ENCODE measurements at regions not wholly inside any gene's neighbourhood (a gene's known extent, or its start where the extent isn't known, plus 50 kb on each side); places are given as distances from the start of the nearest gene placed in this dataset.

- no peak overlapping the region for H3K27ac ChIP-seq
- POLR2A ChIA-PET (ENCODE audit: low non-redundant PET), result interaction anchor here (0.6 kb wide), 1 partner anchor 13 kb away, joined by 3 read pairs; no protein-coding TSS in a partner anchor
- no peak for DNase-seq (ENCODE audit: low spot score)
- CTCF ChIA-PET, result no interaction called here
- TF ChIP-seq, protein P1, sequence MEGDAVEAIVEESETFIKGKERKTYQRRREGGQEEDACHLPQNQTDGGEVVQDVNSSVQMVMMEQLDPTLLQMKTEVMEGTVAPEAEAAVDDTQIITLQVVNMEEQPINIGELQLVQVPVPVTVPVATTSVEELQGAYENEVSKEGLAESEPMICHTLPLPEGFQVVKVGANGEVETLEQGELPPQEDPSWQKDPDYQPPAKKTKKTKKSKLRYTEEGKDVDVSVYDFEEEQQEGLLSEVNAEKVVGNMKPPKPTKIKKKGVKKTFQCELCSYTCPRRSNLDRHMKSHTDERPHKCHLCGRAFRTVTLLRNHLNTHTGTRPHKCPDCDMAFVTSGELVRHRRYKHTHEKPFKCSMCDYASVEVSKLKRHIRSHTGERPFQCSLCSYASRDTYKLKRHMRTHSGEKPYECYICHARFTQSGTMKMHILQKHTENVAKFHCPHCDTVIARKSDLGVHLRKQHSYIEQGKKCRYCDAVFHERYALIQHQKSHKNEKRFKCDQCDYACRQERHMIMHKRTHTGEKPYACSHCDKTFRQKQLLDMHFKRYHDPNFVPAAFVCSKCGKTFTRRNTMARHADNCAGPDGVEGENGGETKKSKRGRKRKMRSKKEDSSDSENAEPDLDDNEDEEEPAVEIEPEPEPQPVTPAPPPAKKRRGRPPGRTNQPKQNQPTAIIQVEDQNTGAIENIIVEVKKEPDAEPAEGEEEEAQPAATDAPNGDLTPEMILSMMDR (conservative IDR thresholded peaks at IDR 0.05; ENCODE audit: low read depth), result no peak
These were observed 253.5 kb upstream of the GATB start for GRCh38 chr4:152014280-152014679.

DNA sequence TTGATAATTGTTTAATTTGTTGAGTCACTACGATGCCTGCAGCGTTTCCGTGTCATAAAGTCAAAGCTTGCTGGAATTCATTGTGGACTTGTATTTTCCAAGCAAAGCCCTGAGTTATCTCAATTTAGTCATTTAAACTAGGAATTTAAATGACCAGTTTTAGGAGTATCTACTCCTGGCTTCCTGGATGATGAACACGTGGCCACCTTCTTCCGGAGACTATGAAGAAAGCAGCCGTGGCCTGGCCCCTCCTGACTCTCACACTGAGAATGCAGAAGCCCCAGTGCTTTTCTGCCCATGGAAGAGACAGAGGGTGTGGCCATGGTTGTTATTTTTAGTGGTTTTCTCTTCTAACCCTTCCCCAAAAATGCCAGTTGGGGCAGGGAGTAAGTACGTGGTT lies 250.7 kb upstream of the GATB start:
- CTCF ChIA-PET, result no interaction called here
- POLR2A ChIA-PET (ENCODE audit: low non-redundant PET), result no interaction called here
- DNase-seq (ENCODE audit: low spot score), result no peak
- H3K27ac ChIP-seq, result no peak overlapping the region
- TF ChIP-seq, protein P1 (conservative IDR thresholded peaks at IDR 0.05; ENCODE audit: low read depth), result no peak

DNA sequence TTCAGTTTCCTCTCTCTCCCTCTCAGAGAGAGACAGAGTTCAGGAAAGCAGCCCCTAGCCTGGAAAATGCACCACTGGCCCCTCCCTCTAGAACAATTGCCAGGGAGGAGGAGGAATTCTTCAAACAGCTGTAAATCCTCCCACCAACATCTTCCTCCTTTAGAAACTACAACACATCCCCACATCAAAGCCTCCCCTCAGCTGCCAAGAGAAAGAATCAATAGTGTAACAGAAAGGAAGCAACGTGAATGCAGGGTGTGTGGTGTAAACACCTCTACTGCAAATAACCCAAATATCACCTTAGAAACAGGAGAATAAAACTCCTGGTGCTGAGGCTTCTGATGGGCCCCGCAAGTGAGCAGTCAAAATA lies 249.9 kb upstream of the GATB start:
- ChIA-PET CTCF (no interaction called here), POLR2A (ENCODE audit: low non-redundant PET) (no interaction called here)
- H3K27ac ChIP-seq, result no peak overlapping the region
- no peak for DNase-seq (ENCODE audit: low spot score)
- TF ChIP-seq, protein P1 (conservative IDR thresholded peaks at IDR 0.05; ENCODE audit: low read depth), result no peak

GRCh38 chr4:152009983-152010709 lies 249.3 kb upstream of the GATB start:
- H3K27ac ChIP-seq, result no peak overlapping the region
- CTCF ChIA-PET, result no interaction called here

DNA sequence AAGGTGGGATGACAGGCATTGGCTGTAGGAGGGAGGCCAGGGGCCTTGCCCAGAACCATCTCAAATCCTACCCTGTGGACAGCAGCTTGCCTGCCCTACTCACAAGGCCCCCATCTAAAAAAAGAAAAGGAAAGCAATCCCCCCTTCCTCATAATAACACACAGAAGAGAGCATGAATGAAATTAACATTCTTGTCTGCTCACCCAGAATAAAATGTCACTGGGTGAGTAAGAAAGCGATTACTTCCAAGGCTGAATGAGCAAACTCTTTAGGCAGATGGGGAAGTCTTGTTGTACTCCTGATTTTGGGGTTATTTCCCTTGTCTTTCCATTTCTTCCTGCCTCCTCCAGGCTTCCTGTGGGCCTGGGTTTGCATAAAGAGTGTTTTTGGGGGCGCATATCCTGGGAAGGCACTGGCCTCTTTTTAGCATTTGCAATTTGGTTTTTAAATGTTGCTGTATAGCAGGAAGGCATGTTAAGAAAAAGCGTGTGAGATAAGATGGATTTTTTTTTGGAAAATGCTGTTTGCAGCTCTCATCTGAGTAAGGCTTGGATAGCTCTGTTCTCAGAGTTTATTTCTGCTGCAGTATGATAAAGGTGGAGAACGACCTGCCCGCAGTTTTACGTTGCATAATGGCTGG lies 248.3 kb upstream of the GATB start:
- POLR2A ChIA-PET (ENCODE audit: low non-redundant PET), result no interaction called here
- DNase-seq (ENCODE audit: low spot score), result no peak
- CTCF ChIA-PET, result no interaction called here
- no peak overlapping the region for H3K27ac ChIP-seq
- TF ChIP-seq, protein P1 (conservative IDR thresholded peaks at IDR 0.05; ENCODE audit: low read depth), result no peak

More at GRCh38 chr4:152009983-152010709, 249.3 kb upstream of the GATB start:
- POLR2A ChIA-PET (ENCODE audit: low non-redundant PET), result no interaction called here
- DNase-seq (ENCODE audit: low spot score), result no peak
- TF ChIP-seq, protein P1 (conservative IDR thresholded peaks at IDR 0.05; ENCODE audit: low read depth), result no peak

- CTCF ChIA-PET, result no interaction called here
- POLR2A ChIA-PET (ENCODE audit: low non-redundant PET), result no interaction called here
These were observed 246.3 kb upstream of the GATB start for GRCh38 chr4:152007111-152007510.

More at GRCh38 chr4:152007111-152007510, 246.3 kb upstream of the GATB start:
- TF ChIP-seq, protein P1 (conservative IDR thresholded peaks at IDR 0.05; ENCODE audit: low read depth), result no peak
- no peak overlapping the region for H3K27ac ChIP-seq
- no peak for DNase-seq (ENCODE audit: low spot score)
